ENCODE measurements at regions not wholly inside any gene's neighbourhood (a gene's known extent, or its start where the extent isn't known, plus 50 kb on each side); places are given as distances from the start of the nearest gene placed in this dataset.

- intact Hi-C loops (cut with DNase I; ENCODE audit: low total_unique reads) = no loop called here
- no peaks in the 10 kb centered on the region for H3K9me3 ChIP-seq
- H3K4me3 ChIP-seq = no peak overlapping the region
- H3K36me3 ChIP-seq = no peaks in the 10 kb centered on the region
- H3K4me1 ChIP-seq = no peaks in the 10 kb centered on the region
- H3K27me3 ChIP-seq = no peaks in the 10 kb centered on the region
- H3K27ac ChIP-seq = no peak overlapping the region
- TF ChIP-seq POLR2A (IDR thresholded peaks at IDR 0.05) = no peak
- TF ChIP-seq CTCF (IDR thresholded peaks at IDR 0.05) = no peak
- no peak for DNase-seq
Observed at GRCh38 chr10:128318366-128318765, 192.1 kb upstream of the MKI67 start.

- no peak overlapping the region for H3K4me3 ChIP-seq
- DNase-seq = no peak
- TF ChIP-seq CTCF (IDR thresholded peaks at IDR 0.05) = no peak
- no peak for TF ChIP-seq POLR2A (IDR thresholded peaks at IDR 0.05)
- H3K9me3 ChIP-seq = no peaks in the 10 kb centered on the region
- H3K27ac ChIP-seq = no peak overlapping the region
- intact Hi-C loops (cut with DNase I; ENCODE audit: low total_unique reads) = no loop called here
- no peaks in the 10 kb centered on the region for H3K27me3 ChIP-seq
- no peaks in the 10 kb centered on the region for H3K4me1 ChIP-seq
- H3K36me3 ChIP-seq = no peaks in the 10 kb centered on the region
Observed at GRCh38 chr10:128318913-128319312, 192.7 kb upstream of the MKI67 start.

- DNase-seq = no peak
- Histone ChIP-seq H3K27me3 (no peaks in the 10 kb centered on the region), H3K4me3 (no peak overlapping the region), H3K36me3 (no peaks in the 10 kb centered on the region), H3K9me3 (no peaks in the 10 kb centered on the region), H3K27ac (no peak overlapping the region), H3K4me1 (no peaks in the 10 kb centered on the region)
- intact Hi-C loops (cut with DNase I; ENCODE audit: low total_unique reads) = no loop called here
- TF ChIP-seq POLR2A (IDR thresholded peaks at IDR 0.05) (no peak), CTCF (IDR thresholded peaks at IDR 0.05) (no peak)
Observed at GRCh38 chr10:128322106-128322505, 195.9 kb upstream of the MKI67 start.

- H3K9me3 ChIP-seq = no peaks in the 10 kb centered on the region
- no peak for TF ChIP-seq POLR2A (IDR thresholded peaks at IDR 0.05)
- no peak for TF ChIP-seq CTCF (IDR thresholded peaks at IDR 0.05)
- no peaks in the 10 kb centered on the region for H3K4me1 ChIP-seq
- H3K27ac ChIP-seq = no peak overlapping the region
- intact Hi-C loops (cut with DNase I; ENCODE audit: low total_unique reads) = no loop called here
- DNase-seq = no peak
- H3K4me3 ChIP-seq = no peak overlapping the region
- no peaks in the 10 kb centered on the region for H3K27me3 ChIP-seq
- no peaks in the 10 kb centered on the region for H3K36me3 ChIP-seq
Observed at GRCh38 chr10:128322950-128323349, 196.7 kb upstream of the MKI67 start.

- H3K36me3 ChIP-seq = no peaks in the 10 kb centered on the region
- TF ChIP-seq CTCF (IDR thresholded peaks at IDR 0.05) (peak in 1 of 4 experiments; percentile 13), POLR2A (IDR thresholded peaks at IDR 0.05) (no peak)
- H3K4me3 ChIP-seq = no peak overlapping the region
- intact Hi-C loops (cut with DNase I; ENCODE audit: low total_unique reads) = no loop called here
- H3K4me1 ChIP-seq = no peaks in the 10 kb centered on the region
- H3K27me3 ChIP-seq = no peaks in the 10 kb centered on the region
- no peak overlapping the region for H3K27ac ChIP-seq
- H3K9me3 ChIP-seq = no peaks in the 10 kb centered on the region
- no peak for DNase-seq
Observed at GRCh38 chr10:128324058-128324827, 198.0 kb upstream of the MKI67 start.

All from uterus (tissue), 3 donors.